ENCODE measurements at regions not wholly inside any gene's neighbourhood (a gene's known extent, or its start where the extent isn't known, plus 50 kb on each side); places are given as distances from the start of the nearest gene placed in this dataset.

GRCh38 chr7:104962781-104963180 is 51.2 kb upstream of the KMT2E start:
- Mint-ChIP-seq H3K27ac (no peak overlapping the region), H3K36me3 (ENCODE audit: insufficient read depth) (no peaks in the 10 kb centered on the region), H3K27me3 (no peaks in the 10 kb centered on the region), H3K9me3 (ENCODE audit: low read depth) (no peaks in the 10 kb centered on the region), H3K4me3 (ENCODE audit: low read depth) (no peak overlapping the region), H3K4me1 (ENCODE audit: low read depth) (peaks cover 5% of the 10 kb centered on the region)
- no peak for DNase-seq (ENCODE audit: low spot score, unreplicated experiment)
- TF ChIP-seq CTCF (IDR thresholded peaks at IDR 0.05; ENCODE audit: unreplicated experiment) = no peak

- H3K36me3 Mint-ChIP-seq (ENCODE audit: insufficient read depth) = no peaks in the 10 kb centered on the region
- H3K27ac Mint-ChIP-seq = no peak overlapping the region
- peaks cover 5% of the 10 kb centered on the region for H3K4me1 Mint-ChIP-seq (ENCODE audit: low read depth)
- no peaks in the 10 kb centered on the region for H3K27me3 Mint-ChIP-seq
- TF ChIP-seq CTCF (IDR thresholded peaks at IDR 0.05; ENCODE audit: unreplicated experiment) = no peak
- H3K4me3 Mint-ChIP-seq (ENCODE audit: low read depth) = no peak overlapping the region
- no peak for DNase-seq (ENCODE audit: low spot score, unreplicated experiment)
- H3K9me3 Mint-ChIP-seq (ENCODE audit: low read depth) = no peaks in the 10 kb centered on the region
Observed at GRCh38 chr7:104963378-104963990, 50.5 kb upstream of the KMT2E start.

- DNase-seq (ENCODE audit: low spot score, unreplicated experiment) = no peak
- no peak for TF ChIP-seq CTCF (IDR thresholded peaks at IDR 0.05; ENCODE audit: unreplicated experiment)
- Mint-ChIP-seq H3K9me3 (ENCODE audit: low read depth) (no peaks in the 10 kb centered on the region), H3K4me1 (ENCODE audit: low read depth) (peaks cover 3% of the 10 kb centered on the region), H3K4me3 (ENCODE audit: low read depth) (no peak overlapping the region), H3K27ac (no peak overlapping the region), H3K27me3 (no peaks in the 10 kb centered on the region), H3K36me3 (ENCODE audit: insufficient read depth) (no peaks in the 10 kb centered on the region)
Observed at GRCh38 chr7:104963991-104964385, 50.0 kb upstream of the KMT2E start.

Data from progenitor cell of endocrine pancreas (in vitro differentiated cells).